Gastrocnemius medialis (tissue), 4 donors: ENCODE measurements at regions not wholly inside any gene's neighbourhood (a gene's known extent, or its start where the extent isn't known, plus 50 kb on each side); places are given as distances from the start of the nearest gene placed in this dataset.

Experiments
- POLR2A ChIP-seq, 2 donors: fragments of 450-650 bp; IDR thresholded peaks; one replicate each; pipeline ENCODE4 v1.6.1; 2017; ENCODE audit warnings: antibody characterized with exemption in 2 of 2, mild to moderate bottlenecking in 2 of 2, moderate library complexity in 2 of 2
- TF ChIP-seq, protein P1 (sequence below), 5 experiments: fragments of 450-650 bp in 3 of 5; fragments of 200-600 bp in 2 of 5; sonication (generic) in 2 of 5; IDR thresholded peaks in 4 of 5; conservative IDR thresholded peaks in 1 of 5; 1 replicate in 4 of 5; 2 replicates in 1 of 5; pipeline ENCODE4 v1.5.1; 2016 to 2019; ENCODE audit warnings: antibody characterized with exemption in 5 of 5, mild to moderate bottlenecking in 3 of 5, moderate library complexity in 3 of 5

DNA sequence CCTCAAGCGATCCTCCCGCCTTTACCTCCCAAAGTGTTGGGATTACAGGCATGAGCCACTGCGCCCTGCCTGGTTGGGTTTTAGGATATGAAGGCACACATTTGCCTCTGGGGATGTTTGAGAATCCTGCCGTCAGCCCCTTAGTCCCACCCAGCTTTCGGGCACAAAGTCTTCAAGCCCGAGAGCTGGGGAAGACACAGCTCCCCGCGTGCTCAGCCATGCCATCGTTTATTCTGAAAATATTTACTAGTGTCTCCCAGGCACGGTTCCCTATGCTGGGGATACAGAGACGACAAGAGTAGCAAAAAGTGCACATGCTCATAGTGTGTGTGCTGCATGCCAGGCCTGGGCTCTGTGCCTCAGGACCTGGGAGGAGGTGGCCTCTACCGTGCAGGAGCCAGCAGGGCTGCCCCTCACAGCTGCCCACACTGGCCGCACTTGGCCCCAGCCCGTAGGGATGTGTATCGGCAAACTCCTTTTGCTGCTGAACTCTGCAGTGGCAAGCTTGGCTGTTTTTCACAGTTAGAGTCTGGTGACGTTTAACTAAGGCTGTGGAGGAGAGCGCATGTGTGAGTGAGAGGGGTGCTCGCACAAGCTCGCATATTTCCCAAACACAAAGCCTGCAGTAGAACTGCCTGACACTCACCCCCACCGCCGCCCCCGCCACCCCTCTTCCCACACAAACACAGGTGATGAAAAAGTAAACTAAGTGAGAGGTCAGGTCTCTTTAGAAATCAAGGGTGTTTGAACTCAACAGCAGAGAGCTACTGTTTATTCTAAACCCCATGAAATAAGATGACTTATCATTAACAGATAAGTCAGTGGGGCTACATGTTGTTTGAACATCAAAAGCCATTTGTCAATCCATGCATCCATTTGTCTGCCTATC, 266.4 kb downstream of the MRTFB start:
- TF ChIP-seq, protein P1, sequence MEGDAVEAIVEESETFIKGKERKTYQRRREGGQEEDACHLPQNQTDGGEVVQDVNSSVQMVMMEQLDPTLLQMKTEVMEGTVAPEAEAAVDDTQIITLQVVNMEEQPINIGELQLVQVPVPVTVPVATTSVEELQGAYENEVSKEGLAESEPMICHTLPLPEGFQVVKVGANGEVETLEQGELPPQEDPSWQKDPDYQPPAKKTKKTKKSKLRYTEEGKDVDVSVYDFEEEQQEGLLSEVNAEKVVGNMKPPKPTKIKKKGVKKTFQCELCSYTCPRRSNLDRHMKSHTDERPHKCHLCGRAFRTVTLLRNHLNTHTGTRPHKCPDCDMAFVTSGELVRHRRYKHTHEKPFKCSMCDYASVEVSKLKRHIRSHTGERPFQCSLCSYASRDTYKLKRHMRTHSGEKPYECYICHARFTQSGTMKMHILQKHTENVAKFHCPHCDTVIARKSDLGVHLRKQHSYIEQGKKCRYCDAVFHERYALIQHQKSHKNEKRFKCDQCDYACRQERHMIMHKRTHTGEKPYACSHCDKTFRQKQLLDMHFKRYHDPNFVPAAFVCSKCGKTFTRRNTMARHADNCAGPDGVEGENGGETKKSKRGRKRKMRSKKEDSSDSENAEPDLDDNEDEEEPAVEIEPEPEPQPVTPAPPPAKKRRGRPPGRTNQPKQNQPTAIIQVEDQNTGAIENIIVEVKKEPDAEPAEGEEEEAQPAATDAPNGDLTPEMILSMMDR (IDR thresholded peaks at IDR 0.05 in 4 of 5, conservative IDR thresholded peaks at IDR 0.05 in 1 of 5): no peak
- TF ChIP-seq POLR2A (IDR thresholded peaks at IDR 0.05): no peak
